ENCODE measurements at regions not wholly inside any gene's neighbourhood (a gene's known extent, or its start where the extent isn't known, plus 50 kb on each side); places are given as distances from the start of the nearest gene placed in this dataset.
"Not testable (repeated sequence)": the region's sequence is repeated elsewhere in the genome, so short reads cannot be mapped to it uniquely, and the experiment has no call there.

DNA sequence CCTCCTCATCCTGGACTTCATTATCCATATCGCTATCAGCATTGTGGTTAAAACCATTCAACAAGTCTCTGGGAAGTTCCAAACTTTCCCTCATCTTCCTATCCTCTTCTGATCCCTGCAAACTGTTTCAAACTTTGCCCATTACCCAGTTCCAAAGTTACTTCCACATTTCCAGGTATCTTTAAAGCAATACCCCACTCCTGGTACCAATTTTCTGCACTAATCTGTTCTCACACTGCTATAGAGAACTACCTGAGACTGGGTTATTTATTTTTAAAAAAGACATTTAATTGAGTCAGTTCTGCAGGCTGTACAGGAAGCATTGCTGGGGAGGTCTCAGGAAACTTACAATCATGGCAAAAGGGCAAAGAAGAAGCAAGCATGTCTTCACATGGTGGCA is 147.3 kb downstream of the ARL4A start:
- no peak for DNase-seq

DNA sequence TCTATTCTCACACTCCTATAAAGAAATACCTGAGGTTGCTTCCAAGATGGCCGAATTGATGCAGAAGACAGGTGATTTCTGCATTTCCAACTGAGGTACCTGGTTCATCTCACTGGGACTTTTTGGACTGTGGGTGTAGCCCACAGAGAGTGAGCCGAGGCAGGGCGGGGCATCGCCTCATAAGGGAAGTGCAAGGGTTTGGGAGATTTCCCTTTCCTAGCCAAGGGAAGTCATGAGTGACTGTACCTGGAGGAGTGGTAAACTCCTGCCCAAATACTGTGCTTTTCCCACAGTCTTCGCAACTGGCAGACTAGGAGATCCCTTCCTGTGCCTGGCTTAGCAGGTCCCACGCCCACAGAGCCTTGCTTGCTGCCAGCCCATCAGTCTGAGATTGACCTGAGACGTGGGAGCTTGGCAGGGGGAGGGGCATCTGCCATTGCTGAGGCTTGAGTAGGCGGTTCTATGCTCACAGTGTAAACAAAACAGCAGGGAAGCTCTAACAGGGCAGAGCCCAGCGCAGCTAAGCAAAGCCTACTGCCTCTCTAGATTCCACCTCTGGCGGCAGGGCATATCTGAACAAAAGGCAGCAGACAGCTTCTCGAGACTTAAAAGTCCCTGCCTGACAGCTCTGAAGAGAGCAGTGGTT is 152.2 kb downstream of the ARL4A start:
- no peak for DNase-seq

DNA sequence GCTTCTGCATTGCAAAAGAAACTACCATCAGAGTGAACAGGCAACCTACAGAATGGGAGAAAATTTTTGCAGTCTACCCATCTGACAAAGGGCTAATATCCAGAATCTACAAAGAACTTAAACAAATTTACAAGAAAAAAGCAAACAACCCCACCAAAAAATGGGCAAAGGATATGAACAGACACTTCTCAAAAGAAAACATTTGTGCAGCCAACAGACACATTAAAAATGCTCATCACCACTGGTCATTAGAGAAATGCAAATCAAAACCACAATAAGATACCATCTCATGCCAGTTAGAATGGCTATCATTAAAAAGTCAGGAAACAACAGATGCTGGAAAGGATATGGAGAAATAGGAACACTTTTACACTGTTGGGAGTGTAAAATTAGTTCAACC is 157.3 kb downstream of the ARL4A start:
- DNase-seq = not testable (repeated sequence)

DNA sequence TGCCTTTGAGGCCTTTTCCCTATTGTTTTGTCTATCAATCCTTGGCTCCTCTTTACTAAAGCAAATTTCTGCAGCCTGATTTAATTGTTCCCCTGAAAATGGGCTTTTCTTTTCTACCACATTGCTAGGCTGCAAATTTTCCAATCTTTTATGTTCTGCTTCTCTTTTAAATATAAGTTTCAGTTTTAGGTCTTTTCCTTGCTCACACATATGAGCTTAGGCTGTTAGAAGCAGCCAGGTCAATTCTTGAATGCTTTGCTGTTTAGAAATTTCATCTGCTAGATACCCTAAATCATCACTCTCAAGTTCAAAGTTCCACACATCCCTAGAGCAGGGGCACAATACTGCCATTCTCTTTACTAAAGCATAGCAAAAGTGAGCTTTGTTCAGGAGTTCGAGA is 159.6 kb downstream of the ARL4A start:
- DNase-seq = no peak

DNA sequence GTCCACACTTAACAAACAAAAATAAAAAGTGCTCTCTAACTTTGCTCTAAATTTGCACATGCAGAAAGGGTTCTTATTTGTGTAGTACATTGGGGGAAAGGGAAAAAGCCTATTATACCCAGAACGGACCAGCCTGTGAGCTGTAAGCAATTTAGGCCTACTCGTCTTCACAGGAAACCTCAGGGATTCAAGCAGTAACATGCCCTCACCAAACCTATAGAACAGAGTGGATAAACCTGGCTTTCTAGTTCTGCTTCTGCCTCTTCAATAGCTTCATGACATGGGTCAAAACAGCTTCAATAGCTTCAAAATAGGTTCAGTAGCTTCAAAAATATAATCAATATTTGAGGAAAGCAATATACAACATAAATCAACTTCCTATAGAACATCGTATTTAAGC is 163.7 kb downstream of the ARL4A start:
- DNase-seq = no peak

DNA sequence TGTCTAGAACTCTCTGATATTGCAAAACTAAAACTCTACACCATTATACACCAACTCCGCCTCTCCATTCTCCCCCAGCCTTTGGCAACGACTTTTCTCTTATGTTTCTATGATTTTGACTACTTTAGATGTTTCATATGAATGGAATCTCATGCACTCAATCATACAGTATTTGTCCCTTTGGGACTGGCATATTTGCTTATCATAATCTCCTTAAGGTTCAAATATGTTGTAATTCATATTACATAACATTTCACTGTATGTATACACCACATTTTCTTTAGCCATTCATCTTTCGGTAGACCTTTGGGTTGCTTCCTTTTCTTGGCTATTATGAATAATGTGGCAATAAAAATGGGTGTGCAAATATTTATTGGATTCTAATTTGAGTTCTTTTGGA is 164.4 kb downstream of the ARL4A start:
- no peak for DNase-seq

DNA sequence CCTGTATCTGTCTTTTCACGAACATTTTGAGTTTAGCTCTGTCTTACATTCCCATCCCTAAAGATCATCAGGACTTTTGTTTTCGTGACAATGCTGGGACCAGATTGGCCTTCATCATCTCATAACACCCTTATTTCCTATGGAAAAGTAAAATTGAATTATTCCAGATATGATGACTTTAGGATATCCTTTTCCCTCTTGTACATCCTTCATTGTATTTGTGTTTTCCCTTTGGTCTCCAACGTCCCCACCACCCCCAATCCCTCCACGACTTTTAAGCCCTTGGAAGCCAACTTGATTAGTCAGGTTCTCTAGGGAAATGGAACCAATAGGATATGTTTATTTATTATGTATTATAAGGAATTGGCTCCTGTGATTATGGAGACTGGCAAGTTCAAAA is 167.6 kb downstream of the ARL4A start:
- DNase-seq = no peak

DNA sequence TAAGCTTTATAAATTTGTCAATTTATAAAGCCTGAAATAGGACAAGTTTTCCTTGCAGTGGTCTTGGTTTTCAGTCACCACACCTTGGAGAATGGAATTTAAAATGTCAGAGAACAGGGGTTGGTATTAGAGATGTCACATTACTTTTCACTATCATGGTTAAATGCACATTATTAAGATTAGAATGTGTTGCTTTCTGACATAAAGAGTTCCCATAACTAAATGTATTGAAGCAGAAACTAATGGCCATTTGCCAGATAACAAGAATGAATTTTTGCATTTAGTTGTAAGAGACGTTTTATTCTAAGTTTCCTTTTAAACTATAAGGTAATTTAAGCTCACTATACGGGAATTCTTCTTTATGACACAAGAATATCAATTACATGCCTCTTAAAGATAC is 172.3 kb downstream of the ARL4A start:
- DNase-seq = no peak

DNA sequence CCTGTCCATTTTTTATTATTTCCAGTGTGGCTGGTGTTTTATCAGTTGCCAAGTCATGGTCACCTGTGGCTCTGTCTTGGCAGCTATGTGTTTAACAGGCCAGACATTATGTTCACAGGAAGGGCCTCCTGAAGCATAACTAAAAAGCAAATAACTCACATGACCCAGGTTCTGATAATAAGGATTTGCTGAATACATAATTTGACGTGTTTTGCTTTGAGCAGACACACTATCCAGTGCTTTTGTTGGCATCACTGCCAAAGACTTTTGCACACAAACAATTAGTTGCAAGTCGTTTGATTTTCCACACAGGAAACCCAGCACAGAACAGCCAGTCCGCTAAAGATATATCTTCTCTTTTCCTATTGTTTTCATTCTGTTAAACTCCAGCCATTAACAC is 173.6 kb downstream of the ARL4A start:
- peak; percentile 91 for DNase-seq

DNA sequence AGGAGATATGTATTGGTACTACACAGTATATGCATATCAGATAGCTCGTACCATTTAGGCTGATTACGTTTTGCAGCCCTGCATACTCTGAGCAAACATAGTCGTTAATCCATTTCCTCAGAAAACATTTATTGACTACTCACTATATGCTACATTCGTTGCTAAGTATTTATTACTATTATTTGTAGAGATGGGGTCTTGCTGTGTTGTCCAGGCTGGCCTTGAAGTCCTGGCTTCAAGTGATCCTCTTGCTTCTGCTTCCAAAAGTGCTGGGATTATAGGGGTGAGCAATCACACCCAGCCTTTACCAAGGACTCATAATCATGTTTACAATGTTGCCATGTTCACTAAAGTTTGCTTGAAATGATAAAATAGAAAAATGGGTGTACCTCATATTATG is 174.7 kb downstream of the ARL4A start:
- DNase-seq = no peak

DNA sequence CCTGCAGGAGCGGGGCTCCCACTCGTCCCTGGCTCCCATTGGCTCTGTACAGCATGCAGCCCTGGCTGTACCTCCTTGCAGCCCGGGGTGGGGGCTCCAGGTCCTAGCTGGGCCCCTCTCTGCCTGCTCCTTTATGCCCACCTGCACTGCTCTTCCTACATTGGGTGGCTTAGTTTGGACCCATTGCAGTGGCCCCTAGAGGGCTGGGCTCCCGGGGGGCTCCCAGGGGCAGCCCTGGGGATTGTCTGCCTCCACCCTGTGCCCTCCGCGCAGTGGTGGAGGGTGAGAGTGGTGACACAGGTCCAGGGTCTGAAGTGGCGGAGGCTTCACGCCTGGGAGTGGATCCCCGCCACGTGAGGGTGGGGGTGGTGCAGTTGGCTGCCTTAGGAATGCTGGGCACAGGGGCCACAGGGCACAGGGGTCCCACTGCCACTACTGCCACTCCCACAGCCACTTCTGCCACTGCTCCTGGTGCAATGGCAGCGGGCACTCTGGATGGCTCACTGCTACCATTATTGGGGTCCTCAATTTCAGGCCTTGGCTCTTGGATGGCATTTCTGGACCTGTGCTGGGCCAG is 177.1 kb downstream of the ARL4A start:
- no peak for DNase-seq

DNA sequence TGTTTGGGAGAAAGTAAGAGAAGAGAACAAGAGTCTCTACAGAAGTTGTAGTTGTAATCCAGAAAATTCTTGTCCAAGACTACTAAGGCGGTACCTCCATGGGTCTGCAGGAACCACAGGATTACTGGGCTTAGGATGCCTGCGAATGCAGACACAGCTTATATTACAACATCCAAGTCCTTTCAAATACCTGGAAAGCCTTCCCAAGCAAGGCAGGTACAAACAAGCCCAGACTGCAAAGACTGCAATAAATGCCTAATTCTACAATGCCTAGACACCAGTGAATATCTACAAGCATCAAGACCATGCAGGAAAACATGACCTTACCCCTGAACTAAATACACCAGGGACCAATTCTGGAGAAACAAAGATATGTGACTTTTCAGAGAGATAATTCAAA is 178.2 kb downstream of the ARL4A start:
- DNase-seq = no peak

DNA sequence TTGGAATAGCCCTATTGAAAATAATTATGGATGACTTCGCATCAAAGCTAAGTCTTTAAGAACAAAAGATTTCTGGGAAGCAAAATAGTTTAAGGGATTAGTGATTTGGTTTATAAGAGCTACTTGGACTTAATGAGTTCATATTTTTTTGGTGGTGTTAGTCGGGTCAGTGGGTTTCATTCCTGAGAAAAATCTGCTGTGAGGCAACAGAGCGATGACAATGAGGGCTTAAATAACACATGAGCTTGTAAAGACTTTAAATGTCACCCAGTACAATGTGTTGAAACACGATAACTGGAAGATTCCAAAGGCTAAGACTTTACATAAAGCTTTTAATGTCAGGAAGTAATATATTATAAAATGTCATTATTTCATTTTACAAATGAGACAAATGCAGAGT is 178.8 kb downstream of the ARL4A start:
- no peak for DNase-seq

DNA sequence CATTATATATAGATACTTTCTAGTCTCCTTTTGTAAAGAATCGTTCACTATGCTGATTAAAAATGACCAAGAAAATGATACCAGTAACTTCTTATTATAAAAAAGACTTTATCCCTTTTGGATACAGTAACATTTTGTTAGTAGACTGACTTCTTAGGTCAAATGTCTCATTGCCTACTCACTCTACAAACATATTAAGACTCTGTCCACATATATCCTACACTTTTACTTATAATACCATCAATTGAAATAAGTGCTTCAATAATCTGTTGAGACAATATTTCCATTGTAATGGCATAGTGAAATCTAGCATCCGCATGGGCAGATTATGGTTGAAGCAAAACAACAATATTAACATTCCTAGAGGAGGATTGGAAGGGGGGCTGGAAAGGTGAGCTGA is 180.6 kb downstream of the ARL4A start:
- no peak for DNase-seq

DNA sequence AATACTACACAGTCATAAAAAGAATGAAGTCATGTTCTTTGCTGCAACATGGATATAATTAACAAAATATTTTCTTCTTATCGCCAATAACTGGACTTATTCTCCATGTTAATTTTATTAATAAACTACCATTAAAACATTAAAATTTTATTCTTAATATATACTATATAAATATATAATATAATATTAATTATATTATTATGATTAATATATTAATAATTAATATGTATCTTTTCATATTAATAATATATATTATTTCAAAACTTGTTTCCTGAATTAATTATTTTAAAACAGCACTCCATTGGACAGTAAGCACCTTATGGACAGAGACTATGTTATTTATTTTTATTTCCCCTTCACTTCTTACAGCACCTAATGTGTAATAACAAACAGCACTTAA is 182.8 kb downstream of the ARL4A start:
- DNase-seq = no peak

DNA sequence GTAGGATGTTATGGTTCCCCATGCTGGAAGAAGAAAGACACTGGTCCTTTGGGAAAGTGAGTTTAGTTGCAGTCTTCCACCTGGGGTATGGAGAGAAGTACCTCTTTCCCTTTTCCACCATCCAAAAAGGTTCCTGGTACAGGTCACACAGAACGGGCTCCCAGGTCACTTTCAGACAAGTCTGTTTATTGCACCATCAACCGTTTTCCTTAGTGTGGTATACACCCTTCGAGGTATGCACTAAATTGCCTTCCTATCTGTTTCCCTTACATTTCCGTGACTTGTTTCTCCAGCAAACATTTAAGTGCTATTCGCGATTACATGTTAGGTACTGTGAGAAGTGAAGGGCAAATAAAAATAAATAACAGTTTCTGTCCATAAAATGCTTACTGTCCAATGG is 185.1 kb downstream of the ARL4A start:
- no peak for DNase-seq

DNA sequence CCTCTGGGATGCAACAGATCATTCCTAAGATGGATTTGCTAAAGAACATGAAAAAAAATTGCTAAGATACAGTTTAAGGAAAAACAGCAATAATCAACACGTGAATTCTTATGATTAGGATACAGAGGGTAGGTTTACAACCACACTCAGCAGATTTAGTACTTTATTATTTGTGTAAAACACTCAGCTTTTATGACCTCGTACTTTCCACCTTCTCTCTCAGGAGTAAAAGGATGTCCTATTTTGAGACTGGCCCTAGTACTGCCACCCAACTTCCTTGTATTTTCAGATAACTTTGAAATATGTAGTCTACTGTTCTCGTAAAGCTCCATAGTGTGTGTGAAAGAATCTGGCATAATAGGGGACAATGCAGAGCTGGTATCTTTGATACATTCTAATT is 186.1 kb downstream of the ARL4A start:
- no peak for DNase-seq

DNA sequence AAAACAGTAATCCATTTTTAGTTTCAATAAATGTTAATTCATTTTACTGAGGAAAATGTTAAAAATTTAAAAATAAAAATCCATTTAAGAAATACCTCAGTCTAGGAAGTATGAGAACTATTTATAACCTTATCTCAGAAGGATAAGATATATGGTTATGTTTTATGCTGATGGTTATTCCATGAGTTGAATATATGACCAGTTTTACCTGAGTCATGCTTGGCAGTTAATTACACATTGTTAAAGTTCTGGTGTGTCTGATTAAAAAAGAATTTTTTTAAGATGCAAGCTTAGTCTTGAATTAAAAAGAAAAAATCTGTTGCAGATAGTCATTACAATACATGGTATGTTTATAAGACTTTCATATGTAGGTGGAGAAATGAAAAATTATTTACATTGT is 191.7 kb downstream of the ARL4A start:
- DNase-seq = no peak

DNA sequence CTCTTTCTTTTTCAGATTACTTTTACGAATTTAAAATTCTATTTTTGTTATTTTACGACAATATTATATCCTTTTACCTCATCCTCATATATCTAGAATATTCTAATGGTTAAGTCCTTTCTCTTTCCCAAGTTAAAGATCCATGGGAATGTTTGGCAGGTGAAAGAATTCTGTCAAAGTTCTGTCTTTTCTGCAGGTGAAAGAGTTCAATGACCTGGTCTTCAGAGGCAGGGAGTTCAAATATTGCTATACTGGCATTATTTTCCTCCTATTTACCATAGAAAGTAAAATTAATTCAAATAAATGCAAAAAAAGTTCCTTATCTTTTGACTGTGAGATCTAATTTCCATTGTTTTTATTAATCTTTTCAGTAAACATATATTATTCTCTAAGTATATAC is 194.3 kb downstream of the ARL4A start:
- no peak for DNase-seq

DNA sequence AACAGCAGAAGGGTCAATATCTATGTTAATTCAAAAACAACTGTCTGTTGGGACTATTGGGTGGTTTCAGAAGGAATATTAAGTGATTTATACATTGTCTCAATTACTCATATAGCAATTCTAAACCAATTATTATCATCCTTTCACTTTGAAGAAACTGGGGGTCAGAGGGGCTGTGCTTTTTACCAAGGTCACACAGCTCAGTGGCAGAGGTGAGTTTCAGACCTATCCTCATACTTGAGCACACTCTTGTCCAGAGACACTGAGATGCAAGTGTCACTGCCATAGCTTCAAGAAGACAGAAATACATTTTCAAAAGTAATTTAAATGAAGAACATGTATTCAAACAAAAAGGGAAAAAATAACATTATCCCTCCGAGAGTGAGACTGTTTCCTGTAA is 195.3 kb downstream of the ARL4A start:
- no peak for DNase-seq

DNA sequence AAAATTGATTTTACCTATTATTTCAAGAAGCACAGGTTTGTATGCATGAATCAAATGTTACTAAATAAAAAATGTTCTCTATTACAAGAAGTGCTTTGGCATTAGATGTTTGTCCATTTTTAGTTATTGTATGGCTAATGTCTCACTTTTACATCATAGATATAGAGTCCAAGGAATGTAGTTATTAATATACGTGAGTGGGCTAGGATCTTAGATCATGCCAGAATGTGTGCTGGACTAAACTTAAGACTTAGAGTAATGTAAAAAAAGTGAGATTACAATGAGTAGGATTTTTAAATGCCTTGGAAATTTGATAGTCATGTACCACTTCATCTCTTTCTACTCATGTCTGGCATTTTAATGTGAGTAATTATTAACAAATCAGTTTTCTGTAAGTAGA is 196.6 kb downstream of the ARL4A start:
- DNase-seq = no peak

DNA sequence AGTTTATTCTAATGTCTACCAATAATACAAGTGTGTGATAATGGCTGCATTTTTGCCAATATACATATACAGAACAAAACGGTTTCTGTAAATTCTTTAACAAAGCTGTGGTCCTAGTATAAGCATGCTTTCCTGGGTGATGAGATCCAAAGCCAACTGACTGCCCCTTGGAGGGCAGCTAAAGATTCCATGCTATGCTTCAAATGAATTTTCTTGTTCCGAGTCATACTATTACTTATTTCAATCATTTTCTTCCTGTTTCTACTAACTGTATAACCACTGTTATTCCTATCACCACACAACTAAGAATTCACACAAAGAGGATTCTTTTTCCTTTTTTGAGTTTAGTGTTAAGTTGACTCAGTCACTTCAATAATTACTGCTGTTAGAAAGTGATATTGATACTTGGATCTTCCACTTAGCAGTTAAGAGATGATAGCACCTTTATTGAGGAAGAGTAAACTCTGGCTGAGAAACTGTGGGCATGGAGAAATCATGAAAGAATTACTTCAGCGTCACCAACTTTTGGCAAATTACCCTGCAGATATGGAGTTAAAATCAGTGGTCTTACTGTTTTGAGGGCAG is 197.5 kb downstream of the ARL4A start:
- DNase-seq = no peak

DNA sequence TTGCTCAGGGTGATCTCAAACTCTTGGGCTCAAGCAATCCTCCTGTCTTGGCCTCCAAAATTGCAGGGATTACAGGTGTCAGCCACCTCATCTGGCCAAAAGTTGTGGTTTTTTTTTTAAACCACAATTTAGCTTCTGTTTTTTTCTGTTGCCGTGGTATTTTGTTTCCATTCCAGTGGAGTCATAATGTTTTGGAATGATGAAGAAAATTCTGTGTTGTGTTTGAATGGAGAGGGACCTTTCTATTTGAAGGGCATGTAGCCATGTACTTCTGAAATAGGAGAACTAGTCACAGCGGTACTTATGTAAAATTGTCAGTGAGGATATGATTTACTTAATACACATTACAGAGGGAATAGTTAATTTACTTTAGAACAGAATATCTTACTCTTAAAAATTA is 201.3 kb downstream of the ARL4A start:
- no peak for DNase-seq

DNA sequence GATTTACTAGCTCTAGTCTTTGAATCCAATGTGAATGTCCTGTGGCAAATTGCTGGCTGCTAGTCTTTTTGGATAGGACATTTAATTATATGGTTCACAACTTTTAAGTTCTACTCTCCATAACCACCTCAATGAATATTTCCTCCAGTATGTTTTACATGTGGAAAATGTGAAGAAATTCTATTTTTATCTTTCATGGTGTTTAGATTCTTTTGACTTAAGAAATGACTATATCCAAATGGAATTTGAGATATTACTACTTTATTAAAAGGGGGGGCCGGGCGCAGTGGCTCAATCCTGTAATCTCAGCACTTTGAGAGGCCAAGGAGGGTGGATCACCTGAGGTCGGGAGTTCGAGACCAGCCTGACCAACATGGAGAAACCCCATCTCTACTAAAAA is 202.0 kb downstream of the ARL4A start:
- no peak for DNase-seq

DNA sequence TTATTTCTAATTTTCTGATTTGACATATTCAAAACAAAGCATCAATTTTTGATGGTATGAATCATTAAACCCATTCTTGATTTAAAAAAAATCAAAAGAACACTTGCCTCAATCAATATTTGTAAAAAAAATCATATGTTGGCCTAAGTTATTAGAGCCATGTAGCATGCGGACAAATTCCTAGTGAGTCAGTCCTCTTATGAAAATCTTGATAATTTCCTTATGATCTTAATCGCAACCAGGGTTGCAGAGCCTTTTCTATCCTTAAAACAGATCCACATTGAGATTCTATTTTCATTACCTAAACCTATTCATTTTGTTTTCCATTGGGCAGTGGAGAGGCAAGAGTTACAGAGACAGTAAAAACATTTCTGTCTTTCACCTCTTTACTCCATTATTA is 203.2 kb downstream of the ARL4A start:
- DNase-seq = no peak
